HG02642 (cell line): ENCODE measurements at regions not wholly inside any gene's neighbourhood (a gene's known extent, or its start where the extent isn't known, plus 50 kb on each side); places are given as distances from the start of the nearest gene placed in this dataset.

ENCODE experiments used
- ATAC-seq: cut with Tn5 transposase; IDR thresholded peaks from one replicate; pipeline ENCODE4 v1.9.1; 2021; ENCODE audit warnings: mild to moderate bottlenecking; ENCODE audit not compliant: unreplicated experiment, poor library complexity

- no peak for ATAC-seq
Measured at GRCh38 chr18:68267583-68267982, 447.3 kb downstream of the TMX3 start.

DNA sequence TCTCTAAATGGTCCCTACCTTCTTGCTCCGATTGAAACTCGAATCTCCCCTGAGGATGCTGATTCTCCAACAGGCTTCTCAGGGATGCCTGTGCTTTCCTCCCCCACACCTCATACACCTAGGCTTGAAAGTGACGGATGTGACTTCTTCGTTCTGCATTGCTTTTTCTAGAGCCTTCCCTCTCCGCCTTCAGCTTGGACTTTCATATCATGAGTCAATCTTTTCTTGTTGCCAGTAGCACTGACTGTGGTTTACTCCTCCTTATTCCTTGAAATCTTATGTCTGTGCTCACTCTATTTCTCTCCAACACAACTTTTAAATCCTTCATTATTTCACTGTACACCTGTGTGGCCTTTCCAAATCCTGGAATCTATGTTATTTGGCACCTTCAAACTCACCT is 451.4 kb downstream of the TMX3 start:
- no peak for ATAC-seq

- ATAC-seq: no peak
Measured at GRCh38 chr18:68262690-68263294, 452.1 kb downstream of the TMX3 start.

DNA sequence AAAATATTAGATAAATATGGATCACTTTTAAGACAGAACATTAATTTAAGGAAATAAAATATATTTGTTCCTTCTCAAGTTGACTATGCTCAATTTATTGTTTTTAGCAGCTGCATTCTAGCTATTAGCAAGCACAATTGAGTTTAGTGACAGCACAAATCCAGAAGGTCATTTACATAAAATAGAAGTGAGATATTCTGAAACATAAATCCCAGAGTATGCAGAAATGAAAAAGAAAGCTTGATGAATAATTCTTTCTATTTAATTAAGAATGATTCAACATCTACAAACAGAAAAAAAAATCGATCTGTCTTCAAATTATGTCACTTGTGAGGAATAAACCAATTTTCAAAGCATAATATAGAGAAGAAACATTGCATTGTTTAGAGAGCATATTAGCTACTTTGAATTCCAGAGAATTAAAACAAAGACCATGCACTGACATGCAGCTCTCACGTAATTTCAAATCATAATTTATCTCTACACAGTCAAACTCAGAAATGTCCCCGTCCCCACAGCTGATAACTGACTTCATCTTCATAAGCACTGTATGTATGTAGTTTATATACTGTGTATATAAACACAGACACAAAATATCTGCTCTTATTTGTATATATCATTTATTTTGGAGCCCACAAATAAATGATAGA is 458.4 kb downstream of the TMX3 start:
- ATAC-seq: no peak

DNA sequence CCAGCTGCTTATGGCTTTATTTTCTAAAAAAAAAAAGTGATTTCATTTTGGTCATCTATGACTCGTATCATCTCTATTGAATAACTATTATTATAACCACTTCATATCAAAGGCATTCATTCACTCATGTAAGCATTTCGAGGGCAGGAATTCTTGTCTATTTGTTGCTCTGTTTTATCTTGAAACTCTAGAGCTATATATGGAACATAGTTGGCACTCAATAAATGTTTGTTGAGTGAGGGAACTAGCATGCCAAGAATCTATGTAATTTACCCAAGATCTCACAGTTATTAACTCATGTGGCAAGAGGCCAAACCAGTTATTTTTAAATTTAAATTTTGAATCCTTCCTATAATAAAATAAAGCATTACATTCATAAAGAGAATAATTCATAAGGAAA is 470.1 kb downstream of the TMX3 start:
- no peak for ATAC-seq

GRCh38 chr18:68241881-68242280 is 473.0 kb downstream of the TMX3 start:
- no peak for ATAC-seq

- no peak for ATAC-seq
Measured at GRCh38 chr18:68234676-68235075, 480.2 kb downstream of the TMX3 start.

DNA sequence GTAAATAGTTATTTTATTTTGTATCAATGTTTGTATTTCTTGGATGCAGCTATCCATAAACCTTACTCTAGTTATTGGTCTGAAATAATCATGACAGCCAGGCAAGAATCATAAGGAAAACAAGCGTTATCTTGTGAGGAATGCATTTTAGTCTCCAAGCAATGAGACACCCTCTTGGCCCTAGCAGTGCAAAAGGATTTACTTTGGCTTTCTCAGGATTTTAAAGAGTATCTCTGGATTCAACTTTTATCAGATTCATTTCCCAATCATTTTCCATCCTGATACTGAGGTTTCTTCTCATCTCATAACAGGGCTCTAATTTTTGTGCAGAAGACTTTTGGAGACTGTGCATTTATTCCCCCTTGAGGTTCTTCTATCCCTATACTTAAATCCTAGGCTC is 480.8 kb downstream of the TMX3 start:
- no peak for ATAC-seq

- ATAC-seq: no peak
Measured at GRCh38 chr18:68233018-68233417, 481.9 kb downstream of the TMX3 start.

DNA sequence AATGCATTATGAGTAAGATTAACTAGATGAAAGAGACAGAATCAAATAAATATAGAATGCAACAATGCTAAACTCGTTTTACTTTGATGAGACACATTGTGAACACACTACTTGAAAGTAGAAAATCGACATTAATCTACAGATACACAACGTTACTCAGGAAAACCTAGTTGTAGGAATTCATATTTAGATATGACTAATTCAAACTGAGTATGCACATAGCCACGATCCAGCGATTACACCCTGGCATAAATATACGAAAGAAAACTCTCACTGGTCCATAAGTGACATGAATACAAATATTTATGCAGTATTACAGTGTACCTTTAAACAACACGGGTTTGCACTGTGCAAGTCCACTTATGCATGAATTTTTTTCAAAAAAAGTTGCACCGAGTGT is 485.6 kb downstream of the TMX3 start:
- no peak for ATAC-seq

- ATAC-seq: no peak
Measured at GRCh38 chr18:68221111-68221724, 493.7 kb downstream of the TMX3 start.

DNA sequence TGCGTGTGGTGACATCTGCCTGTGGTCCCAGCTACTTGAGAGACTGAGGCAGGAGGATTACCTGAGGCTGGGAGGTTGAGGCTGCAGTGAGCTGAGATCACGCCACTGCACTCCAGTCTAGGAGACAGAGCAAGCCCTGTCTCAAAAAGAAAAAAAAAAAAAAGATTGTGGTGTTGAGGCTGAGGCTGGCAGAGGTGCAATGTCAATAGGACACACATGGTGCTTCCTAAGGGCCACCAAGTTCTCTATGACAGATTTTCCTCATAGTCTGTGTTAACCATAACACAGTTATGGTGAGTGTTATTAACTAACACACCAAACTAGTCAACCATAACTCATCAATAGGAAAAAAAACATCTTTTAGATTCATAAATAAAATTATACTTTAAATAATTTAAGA is 494.4 kb downstream of the TMX3 start:
- no peak for ATAC-seq

GRCh38 chr18:68219872-68220271 is 495.0 kb downstream of the TMX3 start:
- ATAC-seq: no peak

DNA sequence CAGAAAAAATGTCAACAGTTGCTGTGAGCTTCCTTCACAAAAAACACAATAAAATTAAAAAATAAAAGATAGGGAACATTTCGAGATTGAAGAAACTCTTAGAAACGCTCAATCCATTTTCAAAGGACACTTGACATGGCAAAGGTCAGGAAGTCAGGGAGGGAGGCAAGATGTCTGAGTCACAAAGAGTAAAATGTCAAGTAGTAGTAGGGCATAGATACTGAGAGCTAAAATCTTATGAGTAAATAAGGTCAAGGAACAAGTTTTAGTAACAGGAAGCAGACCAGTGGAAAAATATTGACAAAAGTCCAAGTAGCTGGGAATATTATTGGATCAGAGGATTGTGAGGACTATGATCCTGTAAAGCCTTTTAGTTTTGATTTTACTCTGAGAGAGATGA is 495.6 kb downstream of the TMX3 start:
- no peak for ATAC-seq

- no peak for ATAC-seq
Measured at GRCh38 chr18:68215931-68216330, 499.0 kb downstream of the TMX3 start.

GRCh38 chr18:68186039-68186438 is 528.9 kb downstream of the TMX3 start:
- no peak for ATAC-seq

GRCh38 chr18:68181956-68182355 is 533.0 kb downstream of the TMX3 start:
- ATAC-seq: no peak

DNA sequence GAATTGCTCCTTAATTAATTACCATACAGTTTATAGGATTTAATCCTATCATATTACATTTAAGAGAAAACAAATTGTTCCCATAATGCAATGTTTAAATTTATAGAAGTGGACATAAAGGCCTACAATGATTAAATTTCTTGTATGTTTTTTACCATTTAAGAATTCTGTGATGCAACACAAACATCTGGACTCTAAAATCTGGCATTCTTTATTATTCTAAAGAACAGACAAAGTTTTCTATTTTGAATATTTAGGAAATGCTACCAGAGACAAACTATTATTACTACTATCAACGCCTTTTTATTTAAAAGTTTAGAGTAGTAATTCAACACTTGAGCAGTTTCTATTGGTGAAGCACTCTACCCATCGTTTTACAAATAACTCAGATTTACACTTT is 535.1 kb downstream of the TMX3 start:
- no peak for ATAC-seq

GRCh38 chr18:68178921-68179320 is 536.0 kb downstream of the TMX3 start:
- ATAC-seq: no peak

DNA sequence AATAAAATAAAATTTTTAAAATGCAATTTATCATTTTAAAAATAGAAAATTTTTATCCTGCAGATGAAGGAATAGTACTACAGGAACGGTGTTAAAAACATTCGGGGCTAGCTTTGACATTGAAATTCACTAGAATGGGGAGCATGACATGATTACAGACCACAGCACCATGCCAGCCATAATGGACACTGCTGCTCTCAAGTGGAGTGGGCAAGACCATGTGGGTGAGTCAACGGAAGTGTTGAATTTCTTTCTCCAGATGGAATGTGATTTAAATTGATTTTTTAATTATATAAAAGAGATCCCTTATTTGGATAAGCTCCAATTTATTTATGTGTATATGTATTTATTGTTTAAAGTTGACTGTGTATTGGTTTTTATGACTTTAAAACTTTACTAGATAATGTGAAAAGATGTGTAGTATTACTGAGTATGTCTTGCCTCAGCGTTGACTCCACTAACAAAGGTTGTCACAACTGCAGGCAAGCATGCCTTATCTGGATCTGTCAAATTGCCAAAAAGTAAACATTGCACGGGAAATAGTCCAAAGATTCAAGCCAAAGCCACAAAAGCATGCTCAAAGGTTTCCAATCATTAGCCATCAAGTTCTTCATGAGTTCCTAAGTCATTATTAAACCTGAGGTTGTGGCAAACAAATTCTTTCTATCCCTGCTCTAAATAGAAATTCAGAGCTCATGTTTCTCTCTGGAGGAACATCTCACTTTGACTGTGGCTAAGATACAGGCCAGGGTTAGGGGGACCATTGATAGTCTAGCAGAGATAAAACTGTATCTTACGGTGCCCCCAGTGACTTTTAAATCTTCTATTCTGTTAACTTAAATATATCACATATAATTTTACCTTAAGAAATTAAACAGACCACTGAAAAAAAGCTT is 536.9 kb downstream of the TMX3 start:
- no peak for ATAC-seq

GRCh38 chr18:68176901-68177300 is 538.0 kb downstream of the TMX3 start:
- ATAC-seq: no peak
